Epidermal melanocyte (primary cell): ENCODE measurements at regions not wholly inside any gene's neighbourhood (a gene's known extent, or its start where the extent isn't known, plus 50 kb on each side); places are given as distances from the start of the nearest gene placed in this dataset.

Source experiments
- DNase-seq: peaks from one replicate; pipeline ENCODE4 v3.0.0; 2011; ENCODE audit warnings: low spot score; ENCODE audit not compliant: insufficient read length

GRCh38 chr7:41305001-41305400 lies 397.9 kb downstream of the INHBA start:
- no peak for DNase-seq

- DNase-seq, result no peak
Observed at GRCh38 chr7:41303709-41304108, 399.2 kb downstream of the INHBA start.

GRCh38 chr7:41298409-41298808 lies 404.5 kb downstream of the INHBA start:
- no peak for DNase-seq

GRCh38 chr7:41297166-41297565 lies 405.7 kb downstream of the INHBA start:
- DNase-seq, result no peak

GRCh38 chr7:41295455-41295815 lies 407.5 kb downstream of the INHBA start:
- DNase-seq, result no peak

- no peak for DNase-seq
Observed at GRCh38 chr7:41294556-41295454, 408.1 kb downstream of the INHBA start.

GRCh38 chr7:41292487-41292886 lies 410.4 kb downstream of the INHBA start:
- DNase-seq, result no peak

GRCh38 chr7:41287559-41288335 lies 415.1 kb downstream of the INHBA start:
- DNase-seq, result no peak

- DNase-seq, result no peak
Observed at GRCh38 chr7:41280491-41280890, 422.4 kb downstream of the INHBA start.

GRCh38 chr7:41277561-41277960 lies 425.3 kb downstream of the INHBA start:
- DNase-seq, result no peak

- no peak for DNase-seq
Observed at GRCh38 chr7:41275255-41275654, 427.6 kb downstream of the INHBA start.

GRCh38 chr7:41274179-41274578 lies 428.7 kb downstream of the INHBA start:
- no peak for DNase-seq

GRCh38 chr7:41272664-41273063 lies 430.2 kb downstream of the INHBA start:
- DNase-seq, result no peak

- no peak for DNase-seq
Observed at GRCh38 chr7:41268878-41269277, 434.0 kb downstream of the INHBA start.

GRCh38 chr7:41261080-41261479 lies 441.8 kb downstream of the INHBA start:
- DNase-seq, result no peak

- DNase-seq, result no peak
Observed at GRCh38 chr7:41257660-41258059, 445.2 kb downstream of the INHBA start.

- DNase-seq, result no peak
Observed at GRCh38 chr7:41256186-41256945, 446.5 kb downstream of the INHBA start.

- DNase-seq, result no peak
Observed at GRCh38 chr7:41255716-41256115, 447.2 kb downstream of the INHBA start.

GRCh38 chr7:41255113-41255512 lies 447.8 kb downstream of the INHBA start:
- no peak for DNase-seq

- no peak for DNase-seq
Observed at GRCh38 chr7:41252957-41253356, 449.9 kb downstream of the INHBA start.

- DNase-seq, result no peak
Observed at GRCh38 chr7:41252551-41252950, 450.3 kb downstream of the INHBA start.
